Chondrocyte (in vitro differentiated cells): ENCODE measurements at regions not wholly inside any gene's neighbourhood (a gene's known extent, or its start where the extent isn't known, plus 50 kb on each side); places are given as distances from the start of the nearest gene placed in this dataset.

Experiments
- DNase-seq: peaks from one replicate; pipeline ENCODE4 v3.0.0; 2021; ENCODE audit warnings: mixed read lengths, low spot score
- H3K27ac Mint-ChIP-seq: one replicate; pipeline ENCODE4 v1.8.0; 2021; ENCODE audit warnings: mild to moderate bottlenecking, moderate library complexity, mixed read lengths; ENCODE audit not compliant: unreplicated experiment
- H3K27me3 Mint-ChIP-seq: 2 replicates; pipeline ENCODE4 v1.8.0; 2021; ENCODE audit warnings: low read depth, mixed read lengths
- H3K36me3 Mint-ChIP-seq: 2 replicates; pipeline ENCODE4 v1.8.0; 2021; ENCODE audit warnings: low read depth, mixed read lengths
- H3K4me1 Mint-ChIP-seq: 2 replicates; pipeline ENCODE4 v1.8.0; 2021; ENCODE audit warnings: low read depth, mild to moderate bottlenecking, mixed read lengths
- H3K4me3 Mint-ChIP-seq: one replicate; pipeline ENCODE4 v1.8.0; 2021; ENCODE audit warnings: mild to moderate bottlenecking, moderate library complexity, mixed read lengths; ENCODE audit not compliant: unreplicated experiment
- H3K9me3 Mint-ChIP-seq: 2 replicates; pipeline ENCODE4 v1.8.0; 2021; ENCODE audit warnings: low read depth, mixed read lengths
- TF ChIP-seq, protein P1 (sequence below): fragments of 200-600 bp; sonication (generic); IDR thresholded peaks from 2 replicates; pipeline ENCODE4 v1.5.0; 2021; ENCODE audit warnings: antibody characterized with exemption, mild to moderate bottlenecking, moderate library complexity

- TF ChIP-seq, protein P1, sequence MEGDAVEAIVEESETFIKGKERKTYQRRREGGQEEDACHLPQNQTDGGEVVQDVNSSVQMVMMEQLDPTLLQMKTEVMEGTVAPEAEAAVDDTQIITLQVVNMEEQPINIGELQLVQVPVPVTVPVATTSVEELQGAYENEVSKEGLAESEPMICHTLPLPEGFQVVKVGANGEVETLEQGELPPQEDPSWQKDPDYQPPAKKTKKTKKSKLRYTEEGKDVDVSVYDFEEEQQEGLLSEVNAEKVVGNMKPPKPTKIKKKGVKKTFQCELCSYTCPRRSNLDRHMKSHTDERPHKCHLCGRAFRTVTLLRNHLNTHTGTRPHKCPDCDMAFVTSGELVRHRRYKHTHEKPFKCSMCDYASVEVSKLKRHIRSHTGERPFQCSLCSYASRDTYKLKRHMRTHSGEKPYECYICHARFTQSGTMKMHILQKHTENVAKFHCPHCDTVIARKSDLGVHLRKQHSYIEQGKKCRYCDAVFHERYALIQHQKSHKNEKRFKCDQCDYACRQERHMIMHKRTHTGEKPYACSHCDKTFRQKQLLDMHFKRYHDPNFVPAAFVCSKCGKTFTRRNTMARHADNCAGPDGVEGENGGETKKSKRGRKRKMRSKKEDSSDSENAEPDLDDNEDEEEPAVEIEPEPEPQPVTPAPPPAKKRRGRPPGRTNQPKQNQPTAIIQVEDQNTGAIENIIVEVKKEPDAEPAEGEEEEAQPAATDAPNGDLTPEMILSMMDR: no peak
- peaks cover 5% of the 10 kb centered on the region for H3K4me1 Mint-ChIP-seq
- no peaks in the 10 kb centered on the region for H3K9me3 Mint-ChIP-seq
- no peaks in the 10 kb centered on the region for H3K36me3 Mint-ChIP-seq
- no peak overlapping the region for H3K4me3 Mint-ChIP-seq
- H3K27me3 Mint-ChIP-seq: peaks cover 2% of the 10 kb centered on the region
- DNase-seq: no peak
- no peak overlapping the region for H3K27ac Mint-ChIP-seq
Observed at GRCh38 chr7:132733860-132734259, 157.6 kb upstream of the PLXNA4 start.

- Mint-ChIP-seq H3K36me3 (no peaks in the 10 kb centered on the region), H3K27ac (no peak overlapping the region), H3K9me3 (no peaks in the 10 kb centered on the region), H3K4me1 (no peaks in the 10 kb centered on the region), H3K4me3 (no peak overlapping the region), H3K27me3 (peaks cover 3% of the 10 kb centered on the region)
- DNase-seq: no peak
- TF ChIP-seq, protein P1: no peak
Observed at GRCh38 chr7:132732321-132732865, 156.1 kb upstream of the PLXNA4 start.

DNA sequence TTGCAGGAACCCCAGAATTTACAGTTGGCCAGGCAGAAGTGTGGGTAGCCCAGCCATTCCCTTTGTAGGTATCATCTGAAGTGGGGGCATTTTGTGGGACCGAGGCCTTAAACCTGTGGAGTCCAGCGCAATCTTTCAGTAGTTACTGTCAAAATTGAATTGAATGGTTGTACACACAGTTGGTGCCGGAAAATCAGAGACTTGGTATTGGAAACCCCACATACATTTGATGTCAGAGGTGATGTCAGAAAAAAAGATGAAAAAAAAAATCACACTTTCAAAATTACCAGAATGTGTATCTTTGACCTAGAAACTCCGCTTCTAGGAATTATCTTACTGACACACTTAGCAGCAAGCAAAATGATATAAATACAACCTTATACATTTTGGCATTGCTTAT is 153.8 kb upstream of the PLXNA4 start:
- Mint-ChIP-seq H3K36me3 (no peaks in the 10 kb centered on the region), H3K4me1 (no peaks in the 10 kb centered on the region), H3K4me3 (no peak overlapping the region), H3K27ac (no peak overlapping the region), H3K27me3 (peaks cover 3% of the 10 kb centered on the region), H3K9me3 (no peaks in the 10 kb centered on the region)
- no peak for DNase-seq
- TF ChIP-seq, protein P1: no peak

DNA sequence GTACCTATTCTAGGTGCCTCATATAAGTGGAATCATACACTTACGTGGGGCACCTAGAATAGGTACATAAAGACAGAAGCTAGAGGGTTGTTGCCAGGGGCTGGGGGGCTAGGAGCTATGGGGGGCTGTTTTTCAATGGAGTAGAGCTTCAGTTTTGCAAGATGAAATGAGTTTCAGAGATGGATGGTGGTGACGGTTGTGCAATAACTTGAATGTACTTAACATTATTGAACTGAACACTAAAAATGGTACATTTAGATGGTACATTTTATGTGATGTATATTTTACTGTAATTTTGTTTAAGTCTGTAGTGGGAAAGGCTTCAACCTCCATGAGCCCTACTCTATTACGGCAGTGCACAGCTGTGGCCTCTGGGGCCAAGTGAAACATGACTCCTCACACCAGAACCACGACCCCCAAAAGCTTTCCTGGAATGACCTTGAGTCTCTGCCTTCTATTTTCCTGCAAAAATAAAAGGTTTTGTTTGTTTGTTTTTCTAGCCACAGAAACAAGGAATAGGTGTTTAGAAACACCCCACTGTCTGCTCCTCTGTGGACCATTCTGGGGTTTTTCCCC is 147.3 kb upstream of the PLXNA4 start:
- DNase-seq: no peak
- Mint-ChIP-seq H3K27me3 (peaks cover 5% of the 10 kb centered on the region), H3K4me3 (no peak overlapping the region), H3K27ac (no peak overlapping the region), H3K9me3 (peaks cover 19% of the 10 kb centered on the region), H3K36me3 (peaks cover 9% of the 10 kb centered on the region), H3K4me1 (no peaks in the 10 kb centered on the region)
- TF ChIP-seq, protein P1: no peak

DNA sequence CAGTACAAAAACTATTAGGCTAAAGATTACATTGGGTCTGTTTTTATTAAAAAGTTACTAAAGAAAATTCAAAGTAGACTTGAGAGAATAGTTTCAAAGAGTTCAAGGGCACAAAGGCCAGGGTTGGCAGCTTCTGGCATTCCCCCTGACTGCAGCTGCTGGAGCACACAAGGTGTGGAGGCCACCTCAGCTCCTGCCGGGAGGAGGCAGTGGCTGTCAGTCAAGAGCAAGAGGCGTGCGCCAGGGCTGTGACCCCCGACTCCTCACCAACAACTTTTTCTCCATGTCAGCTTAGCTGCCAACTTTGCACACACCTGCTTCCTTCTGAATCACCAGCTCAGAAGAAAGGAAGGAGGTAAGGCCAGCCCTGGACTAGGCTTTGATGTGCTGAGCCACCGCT is 144.6 kb upstream of the PLXNA4 start:
- Mint-ChIP-seq H3K27ac (no peak overlapping the region), H3K27me3 (peaks cover 4% of the 10 kb centered on the region), H3K9me3 (peaks cover 22% of the 10 kb centered on the region), H3K4me1 (no peaks in the 10 kb centered on the region), H3K4me3 (no peak overlapping the region), H3K36me3 (peaks cover 11% of the 10 kb centered on the region)
- DNase-seq: no peak
- TF ChIP-seq, protein P1: no peak
